HFF-Myc (cell line): ENCODE measurements at regions not wholly inside any gene's neighbourhood (a gene's known extent, or its start where the extent isn't known, plus 50 kb on each side); places are given as distances from the start of the nearest gene placed in this dataset.
A peak's percentile ranks its signal among the peaks of the same experiment; 100 is the strongest.

Experiments
- DNase-seq: peaks from one replicate; pipeline ENCODE4 v3.0.0-alpha.2; 2011; ENCODE audit warnings: low read depth; ENCODE audit errors: extremely low read depth
- H3K4me3 ChIP-seq: replicated peaks from 2 replicates; pipeline ENCODE4 v1.5.1; 2011; ENCODE audit warnings: low read depth, mild to moderate bottlenecking, control low read depth, low read length
- TF ChIP-seq, protein P1 (sequence below): IDR thresholded peaks from 2 replicates; pipeline ENCODE4 v1.5.1; 2012; ENCODE audit warnings: mild to moderate bottlenecking, low read depth, low read length, control low read depth; ENCODE audit errors: missing control alignments

DNA sequence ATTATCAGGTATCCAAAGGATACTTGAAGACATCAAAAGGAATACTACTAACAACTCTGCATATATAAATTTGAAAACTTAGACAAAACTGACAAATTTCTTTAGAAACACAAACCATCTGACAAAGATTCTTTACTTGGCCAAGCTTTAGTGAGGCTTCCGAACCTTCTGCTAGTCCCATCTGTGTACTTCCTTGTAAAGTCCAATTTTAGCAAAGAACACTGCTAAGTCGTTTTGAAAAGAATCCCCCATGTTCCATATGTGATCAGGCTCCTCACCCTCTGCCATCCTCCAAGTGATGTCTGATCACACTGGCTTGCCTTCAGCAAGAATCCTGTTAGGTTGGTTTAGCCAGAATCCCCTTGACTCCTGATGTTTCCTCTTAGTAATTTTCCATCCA, 150.0 kb upstream of the ACO1 start:
- H3K4me3 ChIP-seq: no peak overlapping the region
- TF ChIP-seq, protein P1, sequence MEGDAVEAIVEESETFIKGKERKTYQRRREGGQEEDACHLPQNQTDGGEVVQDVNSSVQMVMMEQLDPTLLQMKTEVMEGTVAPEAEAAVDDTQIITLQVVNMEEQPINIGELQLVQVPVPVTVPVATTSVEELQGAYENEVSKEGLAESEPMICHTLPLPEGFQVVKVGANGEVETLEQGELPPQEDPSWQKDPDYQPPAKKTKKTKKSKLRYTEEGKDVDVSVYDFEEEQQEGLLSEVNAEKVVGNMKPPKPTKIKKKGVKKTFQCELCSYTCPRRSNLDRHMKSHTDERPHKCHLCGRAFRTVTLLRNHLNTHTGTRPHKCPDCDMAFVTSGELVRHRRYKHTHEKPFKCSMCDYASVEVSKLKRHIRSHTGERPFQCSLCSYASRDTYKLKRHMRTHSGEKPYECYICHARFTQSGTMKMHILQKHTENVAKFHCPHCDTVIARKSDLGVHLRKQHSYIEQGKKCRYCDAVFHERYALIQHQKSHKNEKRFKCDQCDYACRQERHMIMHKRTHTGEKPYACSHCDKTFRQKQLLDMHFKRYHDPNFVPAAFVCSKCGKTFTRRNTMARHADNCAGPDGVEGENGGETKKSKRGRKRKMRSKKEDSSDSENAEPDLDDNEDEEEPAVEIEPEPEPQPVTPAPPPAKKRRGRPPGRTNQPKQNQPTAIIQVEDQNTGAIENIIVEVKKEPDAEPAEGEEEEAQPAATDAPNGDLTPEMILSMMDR: no peak
- no peak for DNase-seq

DNA sequence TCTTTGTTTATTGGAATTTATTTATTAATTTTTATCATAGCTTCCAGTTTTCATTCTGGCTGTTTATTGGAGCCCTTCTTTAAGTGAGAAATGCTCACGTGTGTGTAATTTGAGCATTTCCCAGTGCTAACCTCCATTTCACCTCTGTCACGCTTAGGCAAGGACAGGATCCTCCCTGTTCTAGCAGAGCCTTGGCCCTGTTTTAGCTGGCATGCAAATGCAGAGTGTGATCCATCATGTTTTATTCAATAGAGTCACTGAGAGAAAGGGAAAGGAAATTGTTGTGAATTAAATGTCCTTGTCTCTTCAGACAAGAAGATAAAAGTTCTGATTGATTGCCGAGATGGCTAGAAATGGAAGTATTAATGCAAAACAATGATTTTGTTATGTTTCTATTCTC, 137.3 kb upstream of the ACO1 start:
- H3K4me3 ChIP-seq: no peak overlapping the region
- TF ChIP-seq, protein P1: no peak
- DNase-seq: no peak

DNA sequence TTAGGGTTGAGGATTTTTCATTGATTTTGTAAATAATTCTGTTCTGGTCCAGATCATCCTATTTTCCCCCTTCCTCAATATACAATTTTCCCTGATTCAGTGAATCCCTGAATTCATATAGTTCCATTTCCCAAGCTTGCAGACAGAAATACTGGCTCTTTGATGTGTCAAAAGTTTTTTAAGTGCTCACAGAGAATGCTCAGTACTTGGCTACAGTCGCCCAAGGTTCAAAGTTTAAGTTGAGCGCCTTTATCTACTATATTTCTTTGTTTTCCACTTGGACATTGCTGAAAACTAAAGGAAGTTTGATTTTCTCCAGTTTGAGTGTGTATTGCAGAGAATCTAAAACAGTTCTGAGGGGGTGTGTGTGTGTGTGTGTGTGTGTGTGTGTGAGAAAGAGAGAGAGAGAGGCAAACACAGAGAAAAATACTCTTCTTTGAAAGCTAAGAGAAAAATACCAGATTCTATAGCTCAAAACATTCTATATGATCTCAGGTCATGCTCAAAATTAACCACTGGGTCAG, 136.2 kb upstream of the ACO1 start:
- no peak overlapping the region for H3K4me3 ChIP-seq
- TF ChIP-seq, protein P1: no peak
- DNase-seq: no peak

DNA sequence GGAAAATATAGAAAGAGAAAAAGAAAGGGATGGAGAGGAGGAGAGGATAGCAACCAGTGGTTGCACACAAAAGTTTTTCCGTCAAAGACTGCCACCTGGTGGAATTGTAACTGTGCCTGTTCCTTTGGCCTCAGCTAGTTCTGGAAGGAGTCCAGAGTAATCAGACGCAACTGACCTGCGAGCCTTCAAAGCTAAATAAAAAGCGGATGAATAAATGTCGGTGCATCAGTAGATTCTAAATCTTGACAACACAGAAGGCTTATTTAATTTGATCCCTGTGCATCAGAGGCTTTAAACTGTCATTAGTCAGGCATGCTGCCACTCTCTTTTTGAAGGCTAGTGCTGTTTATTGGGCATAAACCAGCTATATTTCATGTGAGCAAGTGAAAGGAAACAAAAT, 132.9 kb upstream of the ACO1 start:
- TF ChIP-seq, protein P1: peak; percentile 43
- peak; percentile 19 for DNase-seq
- no peak overlapping the region for H3K4me3 ChIP-seq

DNA sequence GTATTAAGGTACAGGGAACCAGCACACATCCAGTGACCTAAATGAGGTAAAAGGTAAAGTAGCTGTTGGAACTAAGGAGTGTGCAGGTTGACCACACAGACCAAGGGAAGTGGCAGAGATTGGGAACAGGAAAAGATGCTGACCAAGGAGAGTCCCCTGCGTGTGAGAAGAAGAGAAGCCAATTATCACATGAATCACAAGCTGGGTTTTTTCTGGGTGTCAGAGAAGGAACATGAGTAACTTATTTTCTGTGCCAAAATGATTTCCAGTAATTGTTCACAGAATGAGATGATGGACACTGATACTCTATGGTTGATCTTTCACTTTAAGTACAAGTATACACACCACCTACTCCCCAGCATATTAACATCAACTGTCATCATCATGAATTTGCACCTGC, 130.7 kb upstream of the ACO1 start:
- no peak for DNase-seq
- TF ChIP-seq, protein P1: no peak
- H3K4me3 ChIP-seq: no peak overlapping the region

DNA sequence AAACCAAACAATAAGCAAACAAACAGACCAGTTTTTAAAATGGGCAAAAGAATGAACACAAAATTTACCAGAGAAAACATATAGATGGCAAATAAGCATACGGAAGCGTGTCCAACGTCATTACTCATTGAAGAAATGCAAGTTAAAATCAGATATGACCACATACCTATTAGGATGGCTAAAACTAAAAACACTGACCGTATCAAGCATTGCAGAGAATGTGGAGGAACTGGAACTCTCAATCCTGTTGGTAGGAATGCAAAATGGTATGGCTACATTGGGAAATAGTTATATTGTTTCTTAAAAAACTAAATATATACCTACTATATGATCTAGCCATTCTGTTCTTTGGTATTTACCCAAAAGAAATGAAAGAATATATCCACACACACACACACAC, 129.4 kb upstream of the ACO1 start:
- no peak for DNase-seq
- TF ChIP-seq, protein P1: no peak
- no peak overlapping the region for H3K4me3 ChIP-seq

DNA sequence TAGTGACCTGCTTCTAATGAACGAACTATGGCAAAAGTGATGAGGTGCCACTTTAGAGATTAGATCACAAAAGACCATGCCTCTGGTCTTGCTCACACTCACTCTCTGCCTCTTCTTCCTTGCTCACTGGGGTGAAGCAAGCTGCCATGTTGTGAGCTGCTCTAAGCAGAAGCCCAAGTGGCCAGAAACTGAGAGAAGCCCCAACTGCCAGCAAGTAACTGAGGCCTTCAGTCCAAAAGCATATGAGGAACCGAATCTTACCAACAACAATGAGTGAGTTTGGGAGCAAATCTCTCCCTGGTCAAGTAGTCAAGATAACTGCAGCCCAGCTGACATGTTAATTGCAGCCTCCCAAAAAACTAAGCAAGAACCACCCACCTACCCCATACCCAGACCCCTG, 126.0 kb upstream of the ACO1 start:
- no peak overlapping the region for H3K4me3 ChIP-seq
- TF ChIP-seq, protein P1: no peak
- DNase-seq: no peak
